ENCODE measurements at regions not wholly inside any gene's neighbourhood (a gene's known extent, or its start where the extent isn't known, plus 50 kb on each side); places are given as distances from the start of the nearest gene placed in this dataset.

GRCh38 chr2:215767625-215768024 lies 245.7 kb downstream of the MREG start:
- no peak for TF ChIP-seq CTCF (conservative IDR thresholded peaks at IDR 0.05; ENCODE audit: low read depth, low read length)
- no peak for TF ChIP-seq EZH2phosphoT487 (IDR thresholded peaks at IDR 0.05; ENCODE audit: borderline replicate concordance, low read length)
